ENCODE measurements at regions not wholly inside any gene's neighbourhood (a gene's known extent, or its start where the extent isn't known, plus 50 kb on each side); places are given as distances from the start of the nearest gene placed in this dataset.

DNA sequence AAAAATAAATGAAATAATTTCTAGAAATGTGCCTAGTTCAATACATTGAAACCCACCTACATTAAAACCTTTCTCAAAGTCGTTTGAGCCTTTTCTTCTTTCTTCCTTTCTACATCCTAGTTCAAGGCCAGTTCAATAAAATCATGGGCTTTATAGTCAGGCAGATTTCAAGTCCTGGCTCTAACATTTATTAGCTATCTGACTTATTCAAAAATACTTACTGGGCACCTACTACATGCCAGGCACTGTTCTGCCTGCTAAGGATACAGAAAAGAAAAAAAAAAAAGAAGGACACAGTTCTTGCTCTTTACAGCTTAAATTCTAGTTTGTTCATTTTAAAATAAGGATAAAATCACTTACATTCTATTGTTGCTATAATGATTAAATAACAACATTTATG is 134.2 kb upstream of the FGGY start:
- no peak for DNase-seq (ENCODE audit: low spot score)
- in situ Hi-C loops (cut with MboI; ENCODE audit: low pct_unique_long_range_greater_than_20kb, low sequenced_read_pairs, unreplicated experiment), result no loop called here
- TF ChIP-seq, protein P1, sequence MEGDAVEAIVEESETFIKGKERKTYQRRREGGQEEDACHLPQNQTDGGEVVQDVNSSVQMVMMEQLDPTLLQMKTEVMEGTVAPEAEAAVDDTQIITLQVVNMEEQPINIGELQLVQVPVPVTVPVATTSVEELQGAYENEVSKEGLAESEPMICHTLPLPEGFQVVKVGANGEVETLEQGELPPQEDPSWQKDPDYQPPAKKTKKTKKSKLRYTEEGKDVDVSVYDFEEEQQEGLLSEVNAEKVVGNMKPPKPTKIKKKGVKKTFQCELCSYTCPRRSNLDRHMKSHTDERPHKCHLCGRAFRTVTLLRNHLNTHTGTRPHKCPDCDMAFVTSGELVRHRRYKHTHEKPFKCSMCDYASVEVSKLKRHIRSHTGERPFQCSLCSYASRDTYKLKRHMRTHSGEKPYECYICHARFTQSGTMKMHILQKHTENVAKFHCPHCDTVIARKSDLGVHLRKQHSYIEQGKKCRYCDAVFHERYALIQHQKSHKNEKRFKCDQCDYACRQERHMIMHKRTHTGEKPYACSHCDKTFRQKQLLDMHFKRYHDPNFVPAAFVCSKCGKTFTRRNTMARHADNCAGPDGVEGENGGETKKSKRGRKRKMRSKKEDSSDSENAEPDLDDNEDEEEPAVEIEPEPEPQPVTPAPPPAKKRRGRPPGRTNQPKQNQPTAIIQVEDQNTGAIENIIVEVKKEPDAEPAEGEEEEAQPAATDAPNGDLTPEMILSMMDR (IDR thresholded peaks at IDR 0.05; ENCODE audit: extremely low read depth, insufficient read depth, missing control alignments), result no peak

DNA sequence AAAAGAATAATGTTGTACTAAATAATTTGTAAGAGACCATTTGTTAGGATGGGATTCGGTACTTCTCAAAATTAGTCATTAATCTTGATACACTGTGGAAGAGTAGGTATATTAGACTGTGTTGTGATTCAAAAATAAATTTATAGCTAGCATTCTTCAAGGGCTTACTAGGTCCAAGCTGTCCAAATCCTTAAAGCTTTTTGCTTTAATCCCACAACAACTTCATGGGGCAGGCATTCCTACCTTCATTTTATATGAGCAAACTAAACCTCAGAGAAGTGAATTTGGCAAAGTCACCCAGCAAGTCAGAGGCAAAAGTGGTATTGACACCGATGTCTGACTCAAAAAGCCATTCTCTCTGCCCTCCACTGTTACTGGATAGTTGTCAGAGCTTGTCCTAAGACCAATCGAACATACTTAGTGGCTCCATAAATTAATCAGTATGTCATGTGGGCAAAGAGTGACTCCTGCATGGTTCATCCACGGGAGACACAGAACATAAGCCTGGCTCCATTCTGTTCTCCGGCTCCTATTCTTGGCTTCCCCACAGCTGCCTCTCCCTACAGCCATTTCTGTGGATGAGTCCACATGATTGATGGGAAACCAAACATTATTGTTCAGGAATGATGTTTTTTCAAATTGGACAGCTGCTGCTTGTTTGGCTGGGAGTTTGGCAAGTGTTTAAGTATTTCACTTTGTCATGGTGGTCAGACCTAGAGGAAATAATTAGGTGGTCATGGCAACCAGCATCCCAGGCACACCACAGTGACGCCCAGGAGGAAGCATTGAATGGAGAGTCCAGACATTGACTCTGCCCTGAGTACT is 133.4 kb upstream of the FGGY start:
- in situ Hi-C loops (cut with MboI; ENCODE audit: low pct_unique_long_range_greater_than_20kb, low sequenced_read_pairs, unreplicated experiment), result no loop called here
- TF ChIP-seq, protein P1 (IDR thresholded peaks at IDR 0.05; ENCODE audit: extremely low read depth, insufficient read depth, missing control alignments), result no peak
- DNase-seq (ENCODE audit: low spot score), result no peak

DNA sequence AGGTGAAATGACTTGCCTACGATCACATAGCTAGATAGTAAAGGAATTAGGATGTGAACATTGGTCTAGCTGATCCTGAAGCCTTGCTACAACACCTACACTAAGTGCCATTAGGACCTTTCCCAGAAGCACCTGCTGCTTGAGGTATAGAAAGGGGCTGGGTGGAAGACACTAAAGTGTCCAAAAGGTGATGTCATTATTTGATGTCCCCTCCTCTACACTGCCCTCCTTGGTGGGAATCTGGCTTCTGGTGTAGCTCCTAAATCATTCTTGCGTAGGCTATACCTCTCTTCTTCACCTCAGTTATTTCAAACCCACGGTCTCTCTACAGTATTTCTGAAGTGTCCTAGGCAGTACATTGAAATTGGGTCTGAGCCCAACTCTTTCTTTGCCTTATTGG is 132.5 kb upstream of the FGGY start:
- no peak for DNase-seq (ENCODE audit: low spot score)
- TF ChIP-seq, protein P1 (IDR thresholded peaks at IDR 0.05; ENCODE audit: extremely low read depth, insufficient read depth, missing control alignments), result no peak
- in situ Hi-C loops (cut with MboI; ENCODE audit: low pct_unique_long_range_greater_than_20kb, low sequenced_read_pairs, unreplicated experiment), result no loop called here

DNA sequence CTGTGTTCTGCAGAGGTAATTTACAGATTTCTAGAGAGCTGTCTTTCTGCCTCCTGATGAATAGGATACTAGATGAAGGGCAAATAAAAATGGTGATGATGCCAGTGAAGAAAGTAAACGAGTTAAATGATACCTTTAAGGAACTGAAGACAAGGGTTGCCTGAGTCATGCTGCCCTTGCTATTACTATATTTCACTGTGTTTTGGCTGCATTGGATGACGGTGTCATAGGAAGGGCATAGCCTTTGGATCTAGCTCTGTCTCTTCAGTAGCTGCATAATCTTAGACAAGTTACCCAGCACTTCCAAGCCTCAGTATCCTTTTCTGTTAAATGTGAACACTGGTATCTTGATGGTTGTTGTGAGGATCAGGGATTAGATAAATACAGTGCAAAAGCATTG is 131.5 kb upstream of the FGGY start:
- no peak for DNase-seq (ENCODE audit: low spot score)
- in situ Hi-C loops (cut with MboI; ENCODE audit: low pct_unique_long_range_greater_than_20kb, low sequenced_read_pairs, unreplicated experiment), result no loop called here
- TF ChIP-seq, protein P1 (IDR thresholded peaks at IDR 0.05; ENCODE audit: extremely low read depth, insufficient read depth, missing control alignments), result no peak

DNA sequence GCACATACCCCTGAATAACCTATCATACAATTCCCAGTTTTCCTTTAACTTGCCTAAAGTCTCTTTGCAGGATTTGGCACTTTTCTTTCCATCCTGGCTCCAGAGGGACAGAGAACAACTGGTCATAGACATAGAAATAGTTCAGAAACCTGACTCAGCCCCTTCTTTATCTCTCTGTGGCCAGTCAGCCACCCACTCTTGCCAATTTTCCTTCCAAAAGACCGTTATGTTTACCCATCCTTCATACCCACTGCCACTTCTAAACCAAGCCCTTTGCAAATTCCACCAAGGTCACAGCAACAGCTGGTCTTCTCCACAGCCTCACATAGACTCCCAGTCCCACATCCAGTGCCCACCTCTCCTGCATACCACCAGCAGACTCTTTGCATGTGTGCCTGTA is 127.2 kb upstream of the FGGY start:
- in situ Hi-C loops (cut with MboI; ENCODE audit: low pct_unique_long_range_greater_than_20kb, low sequenced_read_pairs, unreplicated experiment), result no loop called here
- TF ChIP-seq, protein P1 (IDR thresholded peaks at IDR 0.05; ENCODE audit: extremely low read depth, insufficient read depth, missing control alignments), result no peak

DNA sequence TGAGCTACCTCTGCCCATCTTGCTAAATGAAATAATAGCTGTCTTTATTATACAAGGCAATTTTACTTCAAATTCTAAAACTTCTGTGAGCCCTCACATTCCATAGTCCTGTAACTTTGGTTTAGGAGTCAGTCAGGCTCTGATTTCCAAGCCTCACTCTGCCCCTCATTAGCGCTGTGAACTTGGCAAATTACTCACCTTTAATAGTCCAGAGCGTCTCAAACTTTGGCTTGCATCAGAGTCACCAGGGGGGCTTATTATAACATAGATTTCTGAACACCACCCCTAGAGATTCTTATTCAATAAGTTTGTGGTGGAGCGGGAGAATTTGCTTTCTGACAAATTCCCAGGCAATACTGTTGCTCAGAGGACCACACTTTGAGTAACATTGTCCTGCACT is 126.2 kb upstream of the FGGY start:
- TF ChIP-seq, protein P1 (IDR thresholded peaks at IDR 0.05; ENCODE audit: extremely low read depth, insufficient read depth, missing control alignments), result no peak
- in situ Hi-C loops (cut with MboI; ENCODE audit: low pct_unique_long_range_greater_than_20kb, low sequenced_read_pairs, unreplicated experiment), result no loop called here
- DNase-seq (ENCODE audit: low spot score), result no peak

More for the DNA sequence above, 127.2 kb upstream of the FGGY start:
- no peak for DNase-seq (ENCODE audit: low spot score)
